ENCODE measurements at regions not wholly inside any gene's neighbourhood (a gene's known extent, or its start where the extent isn't known, plus 50 kb on each side); places are given as distances from the start of the nearest gene placed in this dataset.

GRCh38 chr11:41982975-41983374 lies 523.5 kb upstream of the LRRC4C start:
- no peak for DNase-seq

- DNase-seq = no peak
Observed at GRCh38 chr11:41983475-41983874, 524.0 kb upstream of the LRRC4C start.

GRCh38 chr11:41984023-41984422 lies 524.6 kb upstream of the LRRC4C start:
- no peak for DNase-seq

GRCh38 chr11:41985799-41986198 lies 526.3 kb upstream of the LRRC4C start:
- DNase-seq = no peak

- no peak for DNase-seq
Observed at GRCh38 chr11:41988951-41989572, 529.6 kb upstream of the LRRC4C start.

GRCh38 chr11:41989823-41990380 lies 530.5 kb upstream of the LRRC4C start:
- no peak for DNase-seq

GRCh38 chr11:41996533-41996932 lies 537.1 kb upstream of the LRRC4C start:
- DNase-seq = no peak

GRCh38 chr11:41997844-41998401 lies 538.5 kb upstream of the LRRC4C start:
- DNase-seq = no peak

GRCh38 chr11:41999066-41999465 lies 539.6 kb upstream of the LRRC4C start:
- DNase-seq = no peak

- no peak for DNase-seq
Observed at GRCh38 chr11:42003801-42004200, 544.3 kb upstream of the LRRC4C start.

GRCh38 chr11:42006766-42007165 lies 547.3 kb upstream of the LRRC4C start:
- no peak for DNase-seq

- no peak for DNase-seq
Observed at GRCh38 chr11:42012271-42012670, 552.8 kb upstream of the LRRC4C start.

GRCh38 chr11:42013656-42014201 lies 554.3 kb upstream of the LRRC4C start:
- no peak for DNase-seq

GRCh38 chr11:42021911-42022310 lies 562.5 kb upstream of the LRRC4C start:
- no peak for DNase-seq

- no peak for DNase-seq
Observed at GRCh38 chr11:42023267-42023666, 563.8 kb upstream of the LRRC4C start.

- DNase-seq = no peak
Observed at GRCh38 chr11:42025121-42025803, 565.8 kb upstream of the LRRC4C start.

- no peak for DNase-seq
Observed at GRCh38 chr11:42034826-42035225, 575.4 kb upstream of the LRRC4C start.

GRCh38 chr11:42036201-42036600 lies 576.7 kb upstream of the LRRC4C start:
- DNase-seq = no peak

GRCh38 chr11:42043312-42043711 lies 583.9 kb upstream of the LRRC4C start:
- DNase-seq = no peak

- DNase-seq = no peak
Observed at GRCh38 chr11:42047637-42048555, 588.4 kb upstream of the LRRC4C start.

GRCh38 chr11:42049186-42049585 lies 589.7 kb upstream of the LRRC4C start:
- DNase-seq = no peak

- DNase-seq = no peak
Observed at GRCh38 chr11:42049650-42050049, 590.2 kb upstream of the LRRC4C start.

Measured in NCI-H1930 (cell line).